HEK293 (cell line): ENCODE measurements at regions not wholly inside any gene's neighbourhood (a gene's known extent, or its start where the extent isn't known, plus 50 kb on each side); places are given as distances from the start of the nearest gene placed in this dataset.

Experiments used
- CTCF ChIA-PET: fragments of 350-600 bp; formaldehyde crosslinking; extraction: SDS; loops from one replicate; lab custom pipeline; 2021; ENCODE audit warnings: antibody characterized with exemption; lab: Yijun Ruan, JAX
- POLR2A ChIA-PET: fragments of 300-600 bp; formaldehyde crosslinking; extraction: SDS; loops from one replicate; lab custom pipeline; 2020; ENCODE audit warnings: antibody characterized with exemption, inconsistent platforms; lab: Yijun Ruan, JAX
- H3K27ac ChIP-seq: fragments of 200-500 bp; sonication (Bioruptor generic); 2 replicates; pipeline ENCODE4 v1.5.1; 2014; ENCODE audit warnings: low read depth, low read length, control low read depth, inconsistent platforms; ENCODE audit errors: extremely low read depth
- H3K36me3 ChIP-seq, 2 experiments: fragments of 200-500 bp in 1 of 2; sonication (Bioruptor generic) in 1 of 2; 1 replicate in 1 of 2; 2 replicates in 1 of 2; pipeline ENCODE4 v1.5.1; 2014 to 2017; ENCODE audit warnings: inconsistent platforms in 2 of 2, low read length in 2 of 2; ENCODE audit not compliant: control insufficient read depth in 2 of 2, insufficient read depth in 1 of 2
- H3K4me1 ChIP-seq: fragments of 200-500 bp; sonication (Bioruptor generic); 2 replicates; pipeline ENCODE4 v1.5.1; 2014; ENCODE audit warnings: mild to moderate bottlenecking, low read length, inconsistent platforms; ENCODE audit not compliant: control insufficient read depth, insufficient read depth
- H3K4me3 ChIP-seq: 2 replicates; pipeline ENCODE4 v1.5.1; 2011; ENCODE audit warnings: low read depth, mild to moderate bottlenecking, control low read depth, low read length, moderate library complexity
- H3K9me3 ChIP-seq: fragments of 200-500 bp; sonication (Bioruptor generic); 2 replicates; pipeline ENCODE4 v1.5.1; 2014; ENCODE audit warnings: low read depth, low read length, inconsistent platforms; ENCODE audit not compliant: control insufficient read depth, insufficient read depth
- OVOL3 ChIP-seq: fragments of 450-650 bp; formaldehyde crosslinking; IDR thresholded peaks from 2 replicates; pipeline ENCODE4 v1.5.1; 2016; ENCODE audit warnings: missing biosample characterization, missing genetic modification characterization
- SP3 ChIP-seq: fragments of 450-650 bp; formaldehyde crosslinking; IDR thresholded peaks from 2 replicates; pipeline ENCODE4 v1.5.1; 2016; ENCODE audit warnings: missing biosample characterization, missing genetic modification characterization
- ZBTB48 ChIP-seq: fragments of 450-650 bp; formaldehyde crosslinking; IDR thresholded peaks from 2 replicates; pipeline ENCODE4 v1.5.1; 2016; ENCODE audit warnings: missing biosample characterization, missing genetic modification characterization
- ZBTB8A ChIP-seq: fragments of 450-650 bp; formaldehyde crosslinking; IDR thresholded peaks from 2 replicates; pipeline ENCODE4 v1.5.1; 2016; ENCODE audit warnings: missing biosample characterization, missing genetic modification characterization
- ZEB2 ChIP-seq: fragments of 450-650 bp; formaldehyde crosslinking; IDR thresholded peaks from 2 replicates; pipeline ENCODE4 v1.5.1; 2016; ENCODE audit warnings: missing biosample characterization, missing genetic modification characterization
- ZNF140 ChIP-seq: fragments of 450-650 bp; formaldehyde crosslinking; IDR thresholded peaks from 2 replicates; pipeline ENCODE4 v1.5.1; 2016; ENCODE audit warnings: missing biosample characterization, missing genetic modification characterization
- ZNF248 ChIP-seq: fragments of 450-650 bp; formaldehyde crosslinking; IDR thresholded peaks from 2 replicates; pipeline ENCODE4 v1.5.1; 2017; ENCODE audit warnings: missing biosample characterization, missing genetic modification characterization
- ZNF311 ChIP-seq: fragments of 450-650 bp; formaldehyde crosslinking; IDR thresholded peaks from 2 replicates; pipeline ENCODE4 v1.5.1; 2017; ENCODE audit warnings: missing biosample characterization, missing genetic modification characterization, borderline replicate concordance
- ZNF350 ChIP-seq: fragments of 450-650 bp; formaldehyde crosslinking; IDR thresholded peaks from 2 replicates; pipeline ENCODE4 v1.5.0; 2017; ENCODE audit warnings: missing biosample characterization, mild to moderate bottlenecking, missing genetic modification characterization
- ZNF404 ChIP-seq: fragments of 450-650 bp; formaldehyde crosslinking; IDR thresholded peaks from 2 replicates; pipeline ENCODE4 v1.5.1; 2017; ENCODE audit warnings: missing biosample characterization, missing genetic modification characterization
- ZNF548 ChIP-seq: fragments of 450-650 bp; formaldehyde crosslinking; IDR thresholded peaks from 2 replicates; pipeline ENCODE4 v1.5.1; 2016; ENCODE audit warnings: missing biosample characterization, missing genetic modification characterization
- ZNF558 ChIP-seq: fragments of 450-650 bp; formaldehyde crosslinking; IDR thresholded peaks from 2 replicates; pipeline ENCODE4 v1.5.1; 2016; ENCODE audit warnings: missing biosample characterization, missing genetic modification characterization
- ZNF561 ChIP-seq: fragments of 450-650 bp; IDR thresholded peaks from 2 replicates; pipeline ENCODE4 v1.5.1; 2018; ENCODE audit warnings: missing biosample characterization, missing genetic modification characterization, borderline replicate concordance
- ZNF629 ChIP-seq: fragments of 450-650 bp; formaldehyde crosslinking; IDR thresholded peaks from 2 replicates; pipeline ENCODE4 v1.5.1; 2017; ENCODE audit warnings: missing biosample characterization, missing genetic modification characterization
- ZNF670 ChIP-seq: fragments of 450-650 bp; formaldehyde crosslinking; IDR thresholded peaks from 2 replicates; pipeline ENCODE4 v1.5.1; 2016; ENCODE audit warnings: missing biosample characterization, missing genetic modification characterization, low read depth
- ZNF837 ChIP-seq: fragments of 450-650 bp; formaldehyde crosslinking; IDR thresholded peaks from 2 replicates; pipeline ENCODE4 v1.5.1; 2016; ENCODE audit warnings: missing biosample characterization, missing genetic modification characterization
- TF ChIP-seq, protein P1 (sequence below): fragments of 450-650 bp; formaldehyde crosslinking; IDR thresholded peaks from 2 replicates; pipeline ENCODE4 v1.5.1; 2016; ENCODE audit warnings: missing biosample characterization, missing genetic modification characterization
- TF ChIP-seq, protein P2 (sequence below): IDR thresholded peaks from 2 replicates; pipeline ENCODE4 v1.6.1; 2011; ENCODE audit warnings: mild to moderate bottlenecking, low read depth, low read length, borderline replicate concordance
- TF ChIP-seq, protein P3 (sequence below): fragments of 450-650 bp; formaldehyde crosslinking; IDR thresholded peaks from 2 replicates; pipeline ENCODE4 v1.5.1; 2016; ENCODE audit warnings: missing biosample characterization, missing genetic modification characterization
- TF ChIP-seq, protein P4 (sequence below): fragments of 450-650 bp; formaldehyde crosslinking; IDR thresholded peaks from 2 replicates; pipeline ENCODE4 v1.5.1; 2016; ENCODE audit warnings: missing biosample characterization, missing genetic modification characterization
- TF ChIP-seq, protein P5 (sequence below): fragments of 450-650 bp; formaldehyde crosslinking; IDR thresholded peaks from 2 replicates; pipeline ENCODE4 v1.5.1; 2016; ENCODE audit warnings: missing biosample characterization, missing genetic modification characterization
- TF ChIP-seq, protein P6 (sequence below): fragments of 450-650 bp; formaldehyde crosslinking; IDR thresholded peaks from 2 replicates; pipeline ENCODE4 v1.5.1; 2016; ENCODE audit warnings: missing biosample characterization, missing genetic modification characterization
- TF ChIP-seq, protein P7 (sequence below): fragments of 450-650 bp; formaldehyde crosslinking; conservative IDR thresholded peaks from 2 replicates; pipeline ENCODE4 v1.5.1; 2016; ENCODE audit warnings: low read depth, missing biosample characterization, missing genetic modification characterization

DNA sequence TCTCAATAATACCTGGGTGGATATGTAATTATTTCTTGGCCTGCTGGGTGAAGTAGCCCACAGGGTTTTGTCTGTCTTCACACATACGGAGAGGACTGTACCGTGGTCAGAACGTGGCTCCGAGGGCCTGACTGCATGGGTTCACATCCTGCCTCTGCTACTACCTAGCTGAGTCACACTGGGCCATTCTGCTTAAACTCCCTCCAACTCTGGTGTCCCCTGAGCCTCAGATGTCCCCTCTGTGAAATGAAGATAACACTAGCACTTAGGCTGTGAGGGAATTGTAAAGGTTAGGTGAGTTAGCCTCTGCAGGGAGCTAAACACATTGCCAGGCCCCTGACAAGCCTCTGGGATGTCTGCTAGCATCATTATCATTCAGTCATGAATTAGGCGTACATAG lies 120.1 kb upstream of the NABP1 start (continued):
- TF ChIP-seq, protein P1, sequence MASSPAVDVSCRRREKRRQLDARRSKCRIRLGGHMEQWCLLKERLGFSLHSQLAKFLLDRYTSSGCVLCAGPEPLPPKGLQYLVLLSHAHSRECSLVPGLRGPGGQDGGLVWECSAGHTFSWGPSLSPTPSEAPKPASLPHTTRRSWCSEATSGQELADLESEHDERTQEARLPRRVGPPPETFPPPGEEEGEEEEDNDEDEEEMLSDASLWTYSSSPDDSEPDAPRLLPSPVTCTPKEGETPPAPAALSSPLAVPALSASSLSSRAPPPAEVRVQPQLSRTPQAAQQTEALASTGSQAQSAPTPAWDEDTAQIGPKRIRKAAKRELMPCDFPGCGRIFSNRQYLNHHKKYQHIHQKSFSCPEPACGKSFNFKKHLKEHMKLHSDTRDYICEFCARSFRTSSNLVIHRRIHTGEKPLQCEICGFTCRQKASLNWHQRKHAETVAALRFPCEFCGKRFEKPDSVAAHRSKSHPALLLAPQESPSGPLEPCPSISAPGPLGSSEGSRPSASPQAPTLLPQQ: no peak
- TF ChIP-seq, protein P2, sequence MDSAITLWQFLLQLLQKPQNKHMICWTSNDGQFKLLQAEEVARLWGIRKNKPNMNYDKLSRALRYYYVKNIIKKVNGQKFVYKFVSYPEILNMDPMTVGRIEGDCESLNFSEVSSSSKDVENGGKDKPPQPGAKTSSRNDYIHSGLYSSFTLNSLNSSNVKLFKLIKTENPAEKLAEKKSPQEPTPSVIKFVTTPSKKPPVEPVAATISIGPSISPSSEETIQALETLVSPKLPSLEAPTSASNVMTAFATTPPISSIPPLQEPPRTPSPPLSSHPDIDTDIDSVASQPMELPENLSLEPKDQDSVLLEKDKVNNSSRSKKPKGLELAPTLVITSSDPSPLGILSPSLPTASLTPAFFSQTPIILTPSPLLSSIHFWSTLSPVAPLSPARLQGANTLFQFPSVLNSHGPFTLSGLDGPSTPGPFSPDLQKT: no peak
- no peak for TF ChIP-seq ZNF629 (tag by site-specific recombination)
- no peak for TF ChIP-seq ZNF548
- no peak for TF ChIP-seq ZNF670

DNA sequence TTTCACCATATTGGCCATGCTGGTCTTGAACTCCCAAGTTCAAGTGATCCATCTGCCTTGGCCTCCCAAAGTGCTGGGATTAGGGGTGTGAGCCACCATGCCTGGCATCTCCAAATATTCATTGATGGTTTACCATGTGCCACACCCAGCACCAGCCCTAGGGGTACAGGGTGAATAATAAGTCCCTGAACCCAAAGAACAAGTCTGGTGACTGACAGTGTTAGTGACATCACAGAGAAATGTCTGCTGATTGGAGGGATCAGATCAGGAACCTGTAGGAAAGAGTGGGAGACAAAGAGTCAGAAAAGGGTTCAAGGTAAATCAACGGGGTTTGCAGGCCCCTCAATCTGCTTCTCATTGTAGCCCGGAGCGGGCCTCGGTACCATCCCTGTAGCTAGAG lies 118.4 kb upstream of the NABP1 start:
- no peaks in the 10 kb centered on the region for H3K9me3 ChIP-seq
- H3K36me3 ChIP-seq: no peaks in the 10 kb centered on the region
- ChIA-PET CTCF (interaction anchor here (0.6 to 1.3 kb wide), 3 partner anchors 132 to 724 kb away, joined by 3 to 6 read pairs (median 3); no protein-coding TSS in a partner anchor), POLR2A (no interaction called here)
- H3K27ac ChIP-seq: no peak overlapping the region
- no peak overlapping the region for H3K4me3 ChIP-seq
- H3K4me1 ChIP-seq: no peaks in the 10 kb centered on the region
- no peak for TF ChIP-seq ZNF837 (tag by site-specific recombination)
- TF ChIP-seq, protein P3, sequence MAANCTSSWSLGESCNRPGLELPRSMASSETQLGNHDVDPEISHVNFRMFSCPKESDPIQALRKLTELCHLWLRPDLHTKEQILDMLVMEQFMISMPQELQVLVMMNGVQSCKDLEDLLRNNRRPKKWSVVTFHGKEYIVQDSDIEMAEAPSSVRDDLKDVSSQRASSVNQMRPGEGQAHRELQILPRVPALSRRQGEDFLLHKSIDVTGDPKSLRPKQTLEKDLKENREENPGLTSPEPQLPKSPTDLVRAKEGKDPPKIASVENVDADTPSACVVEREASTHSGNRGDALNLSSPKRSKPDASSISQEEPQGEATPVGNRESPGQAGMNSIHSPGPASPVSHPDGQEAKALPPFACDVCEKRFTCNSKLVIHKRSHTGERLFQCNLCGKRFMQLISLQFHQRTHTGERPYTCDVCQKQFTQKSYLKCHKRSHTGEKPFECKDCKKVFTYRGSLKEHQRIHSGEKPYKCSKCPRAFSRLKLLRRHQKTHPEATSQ (tag by site-specific recombination): no peak
- TF ChIP-seq ZBTB48 (tag by site-specific recombination): no peak
- no peak for TF ChIP-seq SP3
- TF ChIP-seq, protein P4, sequence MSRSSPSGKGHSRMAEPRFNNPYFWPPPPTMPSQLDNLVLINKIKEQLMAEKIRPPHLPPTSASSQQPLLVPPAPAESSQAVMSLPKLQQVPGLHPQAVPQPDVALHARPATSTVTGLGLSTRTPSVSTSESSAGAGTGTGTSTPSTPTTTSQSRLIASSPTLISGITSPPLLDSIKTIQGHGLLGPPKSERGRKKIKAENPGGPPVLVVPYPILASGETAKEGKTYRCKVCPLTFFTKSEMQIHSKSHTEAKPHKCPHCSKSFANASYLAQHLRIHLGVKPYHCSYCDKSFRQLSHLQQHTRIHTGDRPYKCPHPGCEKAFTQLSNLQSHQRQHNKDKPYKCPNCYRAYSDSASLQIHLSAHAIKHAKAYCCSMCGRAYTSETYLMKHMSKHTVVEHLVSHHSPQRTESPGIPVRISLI (tag by site-specific recombination): no peak
- TF ChIP-seq, protein P5, sequence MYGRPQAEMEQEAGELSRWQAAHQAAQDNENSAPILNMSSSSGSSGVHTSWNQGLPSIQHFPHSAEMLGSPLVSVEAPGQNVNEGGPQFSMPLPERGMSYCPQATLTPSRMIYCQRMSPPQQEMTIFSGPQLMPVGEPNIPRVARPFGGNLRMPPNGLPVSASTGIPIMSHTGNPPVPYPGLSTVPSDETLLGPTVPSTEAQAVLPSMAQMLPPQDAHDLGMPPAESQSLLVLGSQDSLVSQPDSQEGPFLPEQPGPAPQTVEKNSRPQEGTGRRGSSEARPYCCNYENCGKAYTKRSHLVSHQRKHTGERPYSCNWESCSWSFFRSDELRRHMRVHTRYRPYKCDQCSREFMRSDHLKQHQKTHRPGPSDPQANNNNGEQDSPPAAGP: no peak
- no peak for TF ChIP-seq ZNF561 (tag by site-specific recombination)

DNA sequence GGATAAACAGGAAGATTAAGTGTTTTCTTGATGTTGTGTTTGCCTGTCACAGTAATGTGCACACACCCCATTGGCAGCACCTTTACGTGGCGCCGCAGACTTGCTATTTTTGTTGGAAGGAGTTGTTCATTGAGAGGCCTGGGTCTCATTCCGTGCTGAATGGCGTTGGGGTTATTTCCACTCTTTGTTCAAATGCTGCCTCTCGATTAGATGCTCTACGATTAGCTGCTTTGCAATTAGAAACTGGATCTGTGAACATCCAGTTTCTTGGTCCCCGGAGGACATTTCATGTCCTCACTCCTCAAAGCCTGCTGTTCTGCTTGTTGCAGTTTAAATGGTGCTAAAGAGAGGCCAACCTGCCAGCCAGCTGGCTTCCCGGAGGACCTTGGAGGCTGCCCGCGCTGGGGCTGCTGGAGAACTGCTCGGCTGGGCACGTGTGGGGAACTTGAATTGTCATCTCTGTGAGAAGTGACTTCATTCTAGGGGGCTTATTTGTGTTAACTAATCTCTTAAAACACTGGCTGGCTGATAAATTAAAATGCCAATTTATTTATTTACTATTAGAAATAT lies 117.4 kb upstream of the NABP1 start:
- ChIA-PET POLR2A (no interaction called here), CTCF (interaction anchor here (0.6 to 1.2 kb wide), 4 partner anchors 14 to 131 kb away, joined by 3 to 4 read pairs (median 4); no protein-coding TSS in a partner anchor)
- Histone ChIP-seq H3K27ac (no peak overlapping the region), H3K4me3 (no peak overlapping the region), H3K4me1 (no peaks in the 10 kb centered on the region), H3K9me3 (no peaks in the 10 kb centered on the region), H3K36me3 (no peaks in the 10 kb centered on the region)
- TF ChIP-seq, protein P6, sequence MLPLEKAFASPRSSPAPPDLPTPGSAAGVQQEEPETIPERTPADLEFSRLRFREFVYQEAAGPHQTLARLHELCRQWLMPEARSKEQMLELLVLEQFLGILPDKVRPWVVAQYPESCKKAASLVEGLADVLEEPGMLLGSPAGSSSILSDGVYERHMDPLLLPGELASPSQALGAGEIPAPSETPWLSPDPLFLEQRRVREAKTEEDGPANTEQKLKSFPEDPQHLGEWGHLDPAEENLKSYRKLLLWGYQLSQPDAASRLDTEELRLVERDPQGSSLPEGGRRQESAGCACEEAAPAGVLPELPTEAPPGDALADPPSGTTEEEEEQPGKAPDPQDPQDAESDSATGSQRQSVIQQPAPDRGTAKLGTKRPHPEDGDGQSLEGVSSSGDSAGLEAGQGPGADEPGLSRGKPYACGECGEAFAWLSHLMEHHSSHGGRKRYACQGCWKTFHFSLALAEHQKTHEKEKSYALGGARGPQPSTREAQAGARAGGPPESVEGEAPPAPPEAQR (tag by site-specific recombination): no peak
- TF ChIP-seq ZNF670 (no peak), OVOL3 (tag by site-specific recombination) (no peak), ZNF404 (tag by site-specific recombination) (no peak), ZNF350 (no peak), ZEB2 (tag by site-specific recombination) (no peak), ZNF248 (tag by site-specific recombination) (no peak), ZNF558 (tag by site-specific recombination) (no peak), ZNF311 (no peak), ZNF140 (tag by site-specific recombination) (no peak), ZBTB8A (tag by site-specific recombination) (no peak)
- TF ChIP-seq, protein P7, sequence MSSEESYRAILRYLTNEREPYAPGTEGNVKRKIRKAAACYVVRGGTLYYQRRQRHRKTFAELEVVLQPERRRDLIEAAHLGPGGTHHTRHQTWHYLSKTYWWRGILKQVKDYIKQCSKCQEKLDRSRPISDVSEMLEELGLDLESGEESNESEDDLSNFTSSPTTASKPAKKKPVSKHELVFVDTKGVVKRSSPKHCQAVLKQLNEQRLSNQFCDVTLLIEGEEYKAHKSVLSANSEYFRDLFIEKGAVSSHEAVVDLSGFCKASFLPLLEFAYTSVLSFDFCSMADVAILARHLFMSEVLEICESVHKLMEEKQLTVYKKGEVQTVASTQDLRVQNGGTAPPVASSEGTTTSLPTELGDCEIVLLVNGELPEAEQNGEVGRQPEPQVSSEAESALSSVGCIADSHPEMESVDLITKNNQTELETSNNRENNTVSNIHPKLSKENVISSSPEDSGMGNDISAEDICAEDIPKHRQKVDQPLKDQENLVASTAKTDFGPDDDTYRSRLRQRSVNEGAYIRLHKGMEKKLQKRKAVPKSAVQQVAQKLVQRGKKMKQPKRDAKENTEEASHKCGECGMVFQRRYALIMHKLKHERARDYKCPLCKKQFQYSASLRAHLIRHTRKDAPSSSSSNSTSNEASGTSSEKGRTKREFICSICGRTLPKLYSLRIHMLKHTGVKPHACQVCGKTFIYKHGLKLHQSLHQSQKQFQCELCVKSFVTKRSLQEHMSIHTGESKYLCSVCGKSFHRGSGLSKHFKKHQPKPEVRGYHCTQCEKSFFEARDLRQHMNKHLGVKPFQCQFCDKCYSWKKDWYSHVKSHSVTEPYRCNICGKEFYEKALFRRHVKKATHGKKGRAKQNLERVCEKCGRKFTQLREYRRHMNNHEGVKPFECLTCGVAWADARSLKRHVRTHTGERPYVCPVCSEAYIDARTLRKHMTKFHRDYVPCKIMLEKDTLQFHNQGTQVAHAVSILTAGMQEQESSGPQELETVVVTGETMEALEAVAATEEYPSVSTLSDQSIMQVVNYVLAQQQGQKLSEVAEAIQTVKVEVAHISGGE (tag by site-specific recombination): no peak
